Brain microvascular endothelial cell (primary cell): ENCODE measurements at regions not wholly inside any gene's neighbourhood (a gene's known extent, or its start where the extent isn't known, plus 50 kb on each side); places are given as distances from the start of the nearest gene placed in this dataset.
A peak's percentile ranks its signal among the peaks of the same experiment; 100 is the strongest.

Source experiments
- DNase-seq: peaks from one replicate; pipeline ENCODE4 v3.0.0-alpha.2; 2020
- H3K27ac ChIP-seq: fragments of 250-450 bp; sonication (Bioruptor Pico); 2 replicates; pipeline ENCODE4 v1.5.1; 2020; ENCODE audit warnings: mild to moderate bottlenecking, moderate library complexity
- H3K27me3 ChIP-seq: fragments of 250-450 bp; sonication (Bioruptor Pico); replicated peaks from 2 replicates; pipeline ENCODE4 v1.5.1; 2020; ENCODE audit warnings: mild to moderate bottlenecking
- H3K36me3 ChIP-seq: fragments of 250-450 bp; sonication (Bioruptor Pico); replicated peaks from 2 replicates; pipeline ENCODE4 v1.5.1; 2020; ENCODE audit warnings: mild to moderate bottlenecking
- H3K4me3 ChIP-seq: 2 replicates; pipeline ENCODE4 v1.5.1; 2011; ENCODE audit warnings: low read depth, mild to moderate bottlenecking, control low read depth, low read length, moderate library complexity
- in situ Hi-C: cut with HindIII; loops from 2 replicates; pipeline ENCODE4 v1.10.0; 2017; ENCODE audit warnings: low sequenced_read_pairs, low pct_ligation_motif_present
- TF ChIP-seq, protein P1 (sequence below): IDR thresholded peaks from 2 replicates; pipeline ENCODE4 v1.5.1; 2011; ENCODE audit warnings: low read depth, mild to moderate bottlenecking, moderate library complexity, low read length, control low read depth, inconsistent platforms; ENCODE audit errors: missing control alignments

DNA sequence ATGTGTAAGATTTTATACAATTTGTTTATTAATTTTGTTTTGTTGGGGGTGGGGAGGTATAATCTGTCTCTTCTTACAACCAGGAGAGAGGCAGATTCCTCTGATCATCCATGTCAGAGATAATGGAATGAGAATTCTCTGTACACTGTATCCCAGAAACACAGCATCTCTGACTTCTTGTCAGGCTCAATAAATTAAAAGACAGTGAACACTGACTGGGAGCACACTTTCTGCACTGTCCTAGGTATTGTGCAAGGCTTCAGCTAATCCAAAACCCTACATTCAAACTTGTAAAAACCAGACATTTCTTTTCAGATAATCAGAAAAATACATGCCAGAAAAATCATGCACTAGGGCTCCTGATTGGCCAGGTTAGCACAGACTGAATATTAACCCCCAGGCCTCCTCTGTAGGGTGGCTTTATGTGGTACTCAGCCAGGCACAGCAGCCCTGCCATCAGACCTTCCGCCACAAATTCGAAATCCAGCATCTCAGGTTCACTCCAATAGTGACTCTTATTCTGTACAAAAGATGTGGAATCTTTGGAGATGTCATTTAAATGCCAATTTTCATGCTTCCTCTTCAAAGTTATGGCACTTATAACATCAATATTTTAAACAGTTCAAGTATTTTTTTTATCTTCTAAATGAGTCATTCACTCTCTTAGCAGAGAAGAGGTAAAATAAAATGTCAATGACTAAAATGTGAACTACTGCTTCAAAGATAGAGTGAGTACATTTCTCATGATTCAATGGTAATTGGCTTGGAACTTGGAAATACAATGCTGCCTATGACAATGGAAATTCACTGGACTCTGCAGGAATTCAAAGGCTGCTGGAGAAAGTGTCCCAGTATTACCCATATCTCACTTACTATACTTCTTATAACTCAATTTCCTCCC is 211.5 kb downstream of the KLF12 start:
- DNase-seq: peak; percentile 21
- Histone ChIP-seq H3K4me3 (no peak overlapping the region), H3K36me3 (no peaks in the 10 kb centered on the region), H3K27ac (peak overlapping the region; percentile 41), H3K27me3 (no peaks in the 10 kb centered on the region)
- in situ Hi-C loops: no loop called here
- TF ChIP-seq, protein P1, sequence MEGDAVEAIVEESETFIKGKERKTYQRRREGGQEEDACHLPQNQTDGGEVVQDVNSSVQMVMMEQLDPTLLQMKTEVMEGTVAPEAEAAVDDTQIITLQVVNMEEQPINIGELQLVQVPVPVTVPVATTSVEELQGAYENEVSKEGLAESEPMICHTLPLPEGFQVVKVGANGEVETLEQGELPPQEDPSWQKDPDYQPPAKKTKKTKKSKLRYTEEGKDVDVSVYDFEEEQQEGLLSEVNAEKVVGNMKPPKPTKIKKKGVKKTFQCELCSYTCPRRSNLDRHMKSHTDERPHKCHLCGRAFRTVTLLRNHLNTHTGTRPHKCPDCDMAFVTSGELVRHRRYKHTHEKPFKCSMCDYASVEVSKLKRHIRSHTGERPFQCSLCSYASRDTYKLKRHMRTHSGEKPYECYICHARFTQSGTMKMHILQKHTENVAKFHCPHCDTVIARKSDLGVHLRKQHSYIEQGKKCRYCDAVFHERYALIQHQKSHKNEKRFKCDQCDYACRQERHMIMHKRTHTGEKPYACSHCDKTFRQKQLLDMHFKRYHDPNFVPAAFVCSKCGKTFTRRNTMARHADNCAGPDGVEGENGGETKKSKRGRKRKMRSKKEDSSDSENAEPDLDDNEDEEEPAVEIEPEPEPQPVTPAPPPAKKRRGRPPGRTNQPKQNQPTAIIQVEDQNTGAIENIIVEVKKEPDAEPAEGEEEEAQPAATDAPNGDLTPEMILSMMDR: no peak

- no peaks in the 10 kb centered on the region for H3K27me3 ChIP-seq
- no peak for DNase-seq
- no peak overlapping the region for H3K4me3 ChIP-seq
- TF ChIP-seq, protein P1: no peak
- no peaks in the 10 kb centered on the region for H3K36me3 ChIP-seq
- in situ Hi-C loops: no loop called here
- H3K27ac ChIP-seq: no peak overlapping the region
These were observed 215.5 kb downstream of the KLF12 start for GRCh38 chr13:73918691-73919090.

GRCh38 chr13:73913751-73914518 is 220.3 kb downstream of the KLF12 start:
- Histone ChIP-seq H3K36me3 (no peaks in the 10 kb centered on the region), H3K27ac (no peak overlapping the region), H3K27me3 (no peaks in the 10 kb centered on the region), H3K4me3 (no peak overlapping the region)
- TF ChIP-seq, protein P1: no peak
- DNase-seq: peak; percentile 67
- in situ Hi-C loops: no loop called here

DNA sequence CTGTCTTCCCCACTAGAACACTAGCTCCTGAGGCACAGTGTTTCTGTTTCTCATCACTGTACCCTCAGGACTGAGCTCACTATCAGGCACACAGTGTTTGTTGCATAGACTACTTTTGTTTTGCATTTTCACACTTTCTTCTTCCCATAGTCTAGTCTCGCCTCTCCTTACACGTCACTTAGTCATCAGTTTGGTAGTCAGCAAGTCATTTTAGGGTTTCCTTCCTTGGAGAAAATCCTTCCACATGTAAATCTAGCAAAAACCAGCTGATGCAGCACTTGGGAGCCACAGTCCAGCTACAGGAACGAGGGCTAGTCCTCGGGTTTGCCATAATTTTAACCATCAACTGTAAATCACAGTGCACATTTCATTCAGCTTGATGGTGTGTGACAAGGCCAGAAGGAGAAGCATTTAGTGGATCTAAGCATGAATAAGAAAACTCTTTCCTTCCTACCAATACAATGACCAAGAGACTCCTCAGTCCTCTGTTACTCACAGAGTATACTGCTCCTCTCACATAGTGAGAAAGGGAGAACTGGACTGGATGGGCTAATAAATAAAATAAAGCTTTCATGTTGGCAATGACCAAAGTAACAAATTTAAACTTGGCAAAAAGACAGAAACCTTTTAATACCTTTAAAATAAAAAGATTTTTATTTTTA is 221.0 kb downstream of the KLF12 start:
- H3K36me3 ChIP-seq: no peaks in the 10 kb centered on the region
- no peak overlapping the region for H3K4me3 ChIP-seq
- TF ChIP-seq, protein P1: no peak
- in situ Hi-C loops: no loop called here
- DNase-seq: peak; percentile 68
- H3K27ac ChIP-seq: peak overlapping the region; percentile 66
- no peaks in the 10 kb centered on the region for H3K27me3 ChIP-seq

DNA sequence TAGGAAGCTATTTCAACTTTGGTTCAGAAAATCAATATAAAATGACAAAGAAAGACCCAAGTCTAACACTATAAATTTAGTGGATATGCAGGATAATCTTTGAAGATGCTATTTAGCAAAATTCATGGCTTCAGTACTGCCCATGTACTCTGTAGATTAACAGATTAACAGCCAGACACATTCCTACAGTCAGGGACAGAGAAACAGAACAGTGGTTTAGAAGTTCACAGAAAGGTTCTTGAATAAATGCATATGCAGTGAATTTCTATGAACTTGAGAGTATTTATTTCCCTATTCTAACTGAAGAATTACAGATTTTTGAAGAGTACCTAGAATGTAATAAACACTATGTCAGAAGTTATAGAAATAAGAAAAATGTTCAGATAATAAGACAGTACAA is 222.8 kb downstream of the KLF12 start:
- TF ChIP-seq, protein P1: no peak
- in situ Hi-C loops: no loop called here
- no peak for DNase-seq

More for the DNA sequence above, 222.8 kb downstream of the KLF12 start:
- no peaks in the 10 kb centered on the region for H3K27me3 ChIP-seq
- H3K36me3 ChIP-seq: no peaks in the 10 kb centered on the region
- no peak overlapping the region for H3K27ac ChIP-seq
- no peak overlapping the region for H3K4me3 ChIP-seq
